Islet precursor cell (in vitro differentiated cells): ENCODE measurements at regions not wholly inside any gene's neighbourhood (a gene's known extent, or its start where the extent isn't known, plus 50 kb on each side); places are given as distances from the start of the nearest gene placed in this dataset.
A peak's percentile ranks its signal among the peaks of the same experiment; 100 is the strongest.

Experiments
- DNase-seq: peaks from one replicate; pipeline ENCODE4 v3.0.0-alpha.2; 2018

- no peak for DNase-seq
Observed at GRCh38 chr21:35139382-35139715, 90.2 kb upstream of the RUNX1 start.

- peak; percentile 96 for DNase-seq
Observed at GRCh38 chr21:35138665-35139381, 89.7 kb upstream of the RUNX1 start.

- peak; percentile 92 for DNase-seq
Observed at GRCh38 chr21:35136586-35137219, 87.6 kb upstream of the RUNX1 start.

GRCh38 chr21:35136106-35136505, 87.0 kb upstream of the RUNX1 start:
- no peak for DNase-seq

- no peak for DNase-seq
Observed at GRCh38 chr21:35135481-35135880, 86.4 kb upstream of the RUNX1 start.

- DNase-seq = no peak
Observed at GRCh38 chr21:35134309-35134708, 85.2 kb upstream of the RUNX1 start.

GRCh38 chr21:35128536-35128935, 79.4 kb upstream of the RUNX1 start:
- DNase-seq = no peak

- DNase-seq = no peak
Observed at GRCh38 chr21:35127851-35128250, 78.7 kb upstream of the RUNX1 start.

GRCh38 chr21:35127026-35127425, 77.9 kb upstream of the RUNX1 start:
- no peak for DNase-seq

- no peak for DNase-seq
Observed at GRCh38 chr21:35120631-35121180, 71.6 kb upstream of the RUNX1 start.

- no peak for DNase-seq
Observed at GRCh38 chr21:35119501-35120047, 70.5 kb upstream of the RUNX1 start.

GRCh38 chr21:35116777-35117176, 67.7 kb upstream of the RUNX1 start:
- no peak for DNase-seq

- DNase-seq = no peak
Observed at GRCh38 chr21:35113064-35113463, 64.0 kb upstream of the RUNX1 start.

GRCh38 chr21:35111321-35111930, 62.3 kb upstream of the RUNX1 start:
- no peak for DNase-seq

- no peak for DNase-seq
Observed at GRCh38 chr21:35108887-35109286, 59.8 kb upstream of the RUNX1 start.

- no peak for DNase-seq
Observed at GRCh38 chr21:35107520-35107919, 58.4 kb upstream of the RUNX1 start.

- DNase-seq = no peak
Observed at GRCh38 chr21:35106246-35106835, 57.2 kb upstream of the RUNX1 start.

- no peak for DNase-seq
Observed at GRCh38 chr21:35102488-35103371, 53.6 kb upstream of the RUNX1 start.

GRCh38 chr21:35100349-35100811, 51.3 kb upstream of the RUNX1 start:
- DNase-seq = no peak

GRCh38 chr21:35099310-35099709, 50.2 kb upstream of the RUNX1 start:
- DNase-seq = no peak
